Endothelial cell (in vitro differentiated cells): ENCODE measurements at regions not wholly inside any gene's neighbourhood (a gene's known extent, or its start where the extent isn't known, plus 50 kb on each side); places are given as distances from the start of the nearest gene placed in this dataset.

Experiments
- DNase-seq: peaks from one replicate; pipeline ENCODE4 v3.0.0; 2021; ENCODE audit warnings: low spot score
- H3K27ac Mint-ChIP-seq: one replicate; pipeline ENCODE4 v1.8.0; 2021; ENCODE audit warnings: mixed read lengths, inconsistent platforms; ENCODE audit not compliant: unreplicated experiment
- H3K27me3 Mint-ChIP-seq: one replicate; pipeline ENCODE4 v1.8.0; 2021; ENCODE audit warnings: mild to moderate bottlenecking, moderate library complexity, mixed read lengths, inconsistent platforms; ENCODE audit not compliant: unreplicated experiment
- H3K36me3 Mint-ChIP-seq: one replicate; pipeline ENCODE4 v1.8.0; 2021; ENCODE audit warnings: mild to moderate bottlenecking, low read depth, mixed read lengths, inconsistent platforms; ENCODE audit not compliant: unreplicated experiment
- H3K4me1 Mint-ChIP-seq: one replicate; pipeline ENCODE4 v1.8.0; 2021; ENCODE audit warnings: mild to moderate bottlenecking, mixed read lengths, inconsistent platforms; ENCODE audit not compliant: unreplicated experiment
- H3K4me3 Mint-ChIP-seq: one replicate; pipeline ENCODE4 v1.8.0; 2021; ENCODE audit warnings: mild to moderate bottlenecking, mixed read lengths, inconsistent platforms; ENCODE audit not compliant: unreplicated experiment
- H3K9me3 Mint-ChIP-seq: one replicate; pipeline ENCODE4 v1.8.0; 2021; ENCODE audit warnings: mixed read lengths, inconsistent platforms; ENCODE audit not compliant: unreplicated experiment
- CTCF ChIP-seq: fragments of 200-600 bp; sonication (generic); IDR thresholded peaks from one replicate; pipeline ENCODE4 v1.5.0; 2021; ENCODE audit warnings: antibody characterized with exemption; ENCODE audit not compliant: unreplicated experiment

DNA sequence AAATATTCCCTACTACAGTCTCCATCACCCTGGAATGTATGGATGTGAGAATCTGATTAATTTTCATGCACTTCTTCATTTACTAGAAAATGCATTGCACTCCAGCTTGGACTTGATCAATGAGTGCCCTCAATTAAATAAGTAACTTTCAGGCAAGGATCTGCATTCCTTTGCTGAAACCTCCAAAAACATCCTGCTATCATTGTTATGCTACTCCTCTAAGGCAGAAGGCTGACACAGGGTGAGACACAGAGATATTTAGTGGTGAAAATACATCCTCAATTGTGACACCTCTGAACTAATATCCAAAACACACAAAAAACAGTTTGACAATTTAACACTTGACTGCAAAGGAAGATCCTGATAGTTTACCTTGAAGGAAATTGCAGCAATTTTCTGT lies 57.9 kb upstream of the CDH12 start:
- Mint-ChIP-seq H3K27me3 (no peaks in the 10 kb centered on the region), H3K36me3 (no peaks in the 10 kb centered on the region), H3K27ac (no peak overlapping the region), H3K4me3 (no peak overlapping the region), H3K9me3 (no peaks in the 10 kb centered on the region), H3K4me1 (no peaks in the 10 kb centered on the region)
- DNase-seq: no peak
- TF ChIP-seq CTCF: no peak

DNA sequence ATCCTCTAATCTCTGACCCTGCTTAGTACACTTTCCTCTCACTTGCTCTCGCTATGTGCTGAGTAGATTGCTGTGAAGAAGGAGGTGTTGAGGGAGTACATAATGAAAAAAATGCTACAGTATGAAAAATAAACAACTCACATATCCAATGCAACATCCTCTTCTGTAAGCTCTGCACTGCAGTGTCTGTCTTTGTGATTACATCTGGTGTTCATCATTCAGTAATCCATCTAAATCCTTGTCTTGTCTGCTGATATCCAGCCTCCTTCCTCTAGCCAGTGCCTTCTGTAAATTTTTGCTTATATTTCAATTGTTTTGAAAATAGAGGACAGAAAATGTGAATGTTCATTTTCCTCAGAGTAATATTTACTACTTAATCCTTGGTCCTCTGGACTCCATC lies 57.4 kb upstream of the CDH12 start:
- DNase-seq: no peak
- Mint-ChIP-seq H3K27ac (no peak overlapping the region), H3K27me3 (no peaks in the 10 kb centered on the region), H3K4me3 (no peak overlapping the region), H3K36me3 (no peaks in the 10 kb centered on the region), H3K9me3 (no peaks in the 10 kb centered on the region), H3K4me1 (no peaks in the 10 kb centered on the region)
- TF ChIP-seq CTCF: no peak

- Mint-ChIP-seq H3K27me3 (no peaks in the 10 kb centered on the region), H3K36me3 (no peaks in the 10 kb centered on the region), H3K9me3 (no peaks in the 10 kb centered on the region), H3K27ac (no peak overlapping the region), H3K4me1 (no peaks in the 10 kb centered on the region), H3K4me3 (no peak overlapping the region)
- no peak for DNase-seq
- no peak for TF ChIP-seq CTCF
These were observed 55.4 kb upstream of the CDH12 start for GRCh38 chr5:22908586-22908985.

DNA sequence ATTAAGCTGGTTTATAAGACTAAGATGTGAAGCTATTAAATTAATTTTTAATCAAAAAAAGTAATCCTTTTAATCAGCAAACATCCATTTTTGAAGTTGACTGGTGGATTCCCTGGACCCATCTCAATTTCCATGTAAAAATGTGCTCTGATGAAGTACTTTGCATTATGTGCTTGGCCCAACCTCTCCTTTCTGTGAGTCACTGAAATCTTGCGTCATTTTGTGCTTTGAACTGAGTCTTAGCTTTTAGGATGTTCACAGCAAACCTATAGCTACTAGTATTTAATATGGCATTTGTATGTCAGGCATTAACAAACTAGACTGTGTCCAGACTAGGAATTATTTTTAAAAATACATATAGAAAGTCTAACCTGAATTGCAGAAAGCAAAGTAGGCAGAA lies 55.0 kb upstream of the CDH12 start:
- no peaks in the 10 kb centered on the region for H3K27me3 Mint-ChIP-seq
- no peak for TF ChIP-seq CTCF
- no peaks in the 10 kb centered on the region for H3K9me3 Mint-ChIP-seq
- no peaks in the 10 kb centered on the region for H3K36me3 Mint-ChIP-seq
- no peak overlapping the region for H3K4me3 Mint-ChIP-seq
- no peak overlapping the region for H3K27ac Mint-ChIP-seq
- no peaks in the 10 kb centered on the region for H3K4me1 Mint-ChIP-seq
- DNase-seq: no peak
